Parathyroid adenoma (tissue), 2 donors: ENCODE measurements at regions not wholly inside any gene's neighbourhood (a gene's known extent, or its start where the extent isn't known, plus 50 kb on each side); places are given as distances from the start of the nearest gene placed in this dataset.

Experiments used
- H2AFZ ChIP-seq: fragments of 300-600 bp; sonication (generic); one replicate; pipeline ENCODE4 v1.7.0; 2017; ENCODE audit warnings: antibody characterized with exemption, mild to moderate bottlenecking
- H3K27ac ChIP-seq: fragments of 300-600 bp; sonication (generic); one replicate; pipeline ENCODE4 v1.7.0; 2017
- H3K27me3 ChIP-seq: fragments of 300-600 bp; sonication (generic); one replicate; pipeline ENCODE4 v1.7.0; 2017; ENCODE audit warnings: low read length; ENCODE audit not compliant: control insufficient read depth, insufficient read depth
- H3K36me3 ChIP-seq: fragments of 300-600 bp; sonication (generic); one replicate; pipeline ENCODE4 v1.7.0; 2017; ENCODE audit warnings: low read length; ENCODE audit not compliant: control insufficient read depth, insufficient read depth
- H3K4me1 ChIP-seq: fragments of 300-600 bp; sonication (generic); one replicate; pipeline ENCODE4 v1.7.0; 2017; ENCODE audit warnings: control low read depth
- H3K4me2 ChIP-seq: fragments of 300-600 bp; sonication (generic); one replicate; pipeline ENCODE4 v1.7.0; 2017; ENCODE audit warnings: low read length
- H3K4me3 ChIP-seq: fragments of 300-600 bp; sonication (generic); one replicate; pipeline ENCODE4 v1.7.0; 2017; ENCODE audit warnings: low read depth, low read length
- H3K79me2 ChIP-seq: fragments of 300-600 bp; sonication (generic); one replicate; pipeline ENCODE4 v1.7.0; 2017; ENCODE audit warnings: control low read depth
- H3K9ac ChIP-seq: fragments of 300-600 bp; sonication (generic); one replicate; pipeline ENCODE4 v1.7.0; 2017; ENCODE audit warnings: mild to moderate bottlenecking
- H3K9me3 ChIP-seq: fragments of 300-600 bp; sonication (generic); one replicate; pipeline ENCODE4 v1.7.0; 2017; ENCODE audit warnings: low read length; ENCODE audit not compliant: control insufficient read depth
- TF ChIP-seq, protein P1 (sequence below): fragments of 300-600 bp; sonication (generic); IDR thresholded peaks from one replicate; pipeline ENCODE4 v1.7.0; 2017; ENCODE audit warnings: antibody characterized with exemption, mild to moderate bottlenecking
- donor health status: primary hyperparathyroidism.

DNA sequence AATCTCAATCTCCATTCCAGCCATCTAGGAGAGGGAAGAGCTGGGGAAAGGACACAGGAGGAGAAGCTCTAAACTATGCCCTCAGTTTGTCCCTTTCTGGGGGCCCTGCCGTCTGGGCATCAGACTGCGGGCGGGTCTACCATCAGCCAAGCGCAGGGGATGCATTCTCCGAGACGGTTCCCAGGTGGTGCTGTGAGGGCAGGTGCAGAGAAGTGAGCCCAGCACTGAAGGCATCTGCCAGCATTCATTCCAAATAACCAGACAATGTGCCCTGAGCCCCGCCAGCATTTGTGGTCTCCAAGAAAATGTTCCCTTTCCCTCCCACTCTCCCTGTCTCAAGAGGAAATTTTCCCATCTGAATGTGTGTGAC is 265.7 kb downstream of the XXYLT1 start:
- Histone ChIP-seq H3K4me2 (no peak overlapping the region), H3K79me2 (no peaks in the 10 kb centered on the region), H3K9ac (no peak overlapping the region), H3K27ac (no peak overlapping the region), H3K27me3 (no peaks in the 10 kb centered on the region), H3K4me3 (no peak overlapping the region), H3K9me3 (no peaks in the 10 kb centered on the region), H3K36me3 (no peaks in the 10 kb centered on the region), H3K4me1 (no peaks in the 10 kb centered on the region), H2AFZ (no peak overlapping the region)
- TF ChIP-seq, protein P1, sequence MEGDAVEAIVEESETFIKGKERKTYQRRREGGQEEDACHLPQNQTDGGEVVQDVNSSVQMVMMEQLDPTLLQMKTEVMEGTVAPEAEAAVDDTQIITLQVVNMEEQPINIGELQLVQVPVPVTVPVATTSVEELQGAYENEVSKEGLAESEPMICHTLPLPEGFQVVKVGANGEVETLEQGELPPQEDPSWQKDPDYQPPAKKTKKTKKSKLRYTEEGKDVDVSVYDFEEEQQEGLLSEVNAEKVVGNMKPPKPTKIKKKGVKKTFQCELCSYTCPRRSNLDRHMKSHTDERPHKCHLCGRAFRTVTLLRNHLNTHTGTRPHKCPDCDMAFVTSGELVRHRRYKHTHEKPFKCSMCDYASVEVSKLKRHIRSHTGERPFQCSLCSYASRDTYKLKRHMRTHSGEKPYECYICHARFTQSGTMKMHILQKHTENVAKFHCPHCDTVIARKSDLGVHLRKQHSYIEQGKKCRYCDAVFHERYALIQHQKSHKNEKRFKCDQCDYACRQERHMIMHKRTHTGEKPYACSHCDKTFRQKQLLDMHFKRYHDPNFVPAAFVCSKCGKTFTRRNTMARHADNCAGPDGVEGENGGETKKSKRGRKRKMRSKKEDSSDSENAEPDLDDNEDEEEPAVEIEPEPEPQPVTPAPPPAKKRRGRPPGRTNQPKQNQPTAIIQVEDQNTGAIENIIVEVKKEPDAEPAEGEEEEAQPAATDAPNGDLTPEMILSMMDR, result no peak

DNA sequence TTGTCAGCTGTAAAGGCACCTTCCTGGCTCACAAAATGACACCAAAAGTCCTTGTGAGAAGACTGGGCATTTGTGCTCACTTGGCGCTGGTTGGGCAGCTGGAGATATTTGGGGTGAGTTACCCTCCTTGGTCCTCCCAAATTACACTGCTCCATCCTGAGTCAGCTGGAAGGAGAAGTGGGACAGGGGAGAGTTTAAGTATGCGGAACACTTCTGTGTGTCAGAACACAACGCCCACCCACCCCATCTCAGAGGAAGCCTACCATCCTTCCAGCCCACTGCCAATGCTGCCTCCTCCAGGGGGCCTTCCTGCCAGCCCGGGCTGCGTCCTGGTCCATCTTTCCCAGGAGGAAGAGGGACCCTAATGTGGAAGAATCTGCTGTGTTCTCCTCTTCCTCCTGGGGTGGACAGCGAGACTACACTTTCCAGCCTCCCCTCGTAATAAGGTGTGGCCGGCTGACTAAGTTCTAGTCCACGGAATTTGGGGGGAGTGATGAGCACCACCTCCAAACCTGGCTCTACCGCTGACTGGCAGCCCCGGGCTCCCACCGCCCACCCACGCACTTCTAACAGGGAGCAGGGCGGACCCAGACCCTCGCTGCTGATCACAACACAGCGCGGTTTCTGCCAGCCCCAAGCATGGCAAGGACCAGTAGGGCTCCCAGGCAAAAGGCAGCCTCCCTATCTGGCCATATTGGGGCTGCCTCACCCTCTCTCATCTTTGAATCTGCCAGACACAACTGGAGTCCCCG is 265.0 kb downstream of the XXYLT1 start:
- TF ChIP-seq, protein P1, result no peak
- Histone ChIP-seq H3K79me2 (no peaks in the 10 kb centered on the region), H3K27me3 (no peaks in the 10 kb centered on the region)

DNA sequence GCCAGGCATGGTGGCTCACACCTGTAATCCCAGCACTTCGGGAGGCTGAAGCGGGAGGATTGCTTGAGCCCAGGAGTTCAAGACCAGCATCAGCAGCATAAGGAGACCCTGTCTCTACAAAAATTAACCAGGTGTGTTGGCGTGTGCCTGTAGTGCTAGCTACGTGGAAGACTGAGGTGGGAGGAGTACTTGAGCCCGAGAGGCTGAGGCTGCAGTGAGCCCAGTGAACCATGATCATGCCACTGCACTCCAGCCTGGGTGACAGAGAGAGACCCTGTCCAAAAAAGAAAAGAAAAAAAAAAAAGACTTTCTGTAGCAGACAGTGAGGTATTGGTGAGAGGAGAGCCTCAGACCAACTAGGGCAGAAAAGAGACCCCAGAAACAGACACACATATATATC is 263.8 kb downstream of the XXYLT1 start:
- Histone ChIP-seq H3K79me2 (no peaks in the 10 kb centered on the region), H2AFZ (no peak overlapping the region), H3K9ac (no peak overlapping the region), H3K36me3 (no peaks in the 10 kb centered on the region), H3K4me3 (no peak overlapping the region), H3K27me3 (no peaks in the 10 kb centered on the region), H3K4me2 (no peak overlapping the region), H3K4me1 (no peaks in the 10 kb centered on the region), H3K9me3 (no peaks in the 10 kb centered on the region), H3K27ac (no peak overlapping the region)
- TF ChIP-seq, protein P1, result no peak

More for the DNA sequence above, 265.0 kb downstream of the XXYLT1 start:
- Histone ChIP-seq H2AFZ (no peak overlapping the region), H3K9me3 (no peaks in the 10 kb centered on the region), H3K4me2 (no peak overlapping the region), H3K36me3 (no peaks in the 10 kb centered on the region), H3K27ac (no peak overlapping the region), H3K4me3 (no peak overlapping the region), H3K9ac (no peak overlapping the region), H3K4me1 (no peaks in the 10 kb centered on the region)

DNA sequence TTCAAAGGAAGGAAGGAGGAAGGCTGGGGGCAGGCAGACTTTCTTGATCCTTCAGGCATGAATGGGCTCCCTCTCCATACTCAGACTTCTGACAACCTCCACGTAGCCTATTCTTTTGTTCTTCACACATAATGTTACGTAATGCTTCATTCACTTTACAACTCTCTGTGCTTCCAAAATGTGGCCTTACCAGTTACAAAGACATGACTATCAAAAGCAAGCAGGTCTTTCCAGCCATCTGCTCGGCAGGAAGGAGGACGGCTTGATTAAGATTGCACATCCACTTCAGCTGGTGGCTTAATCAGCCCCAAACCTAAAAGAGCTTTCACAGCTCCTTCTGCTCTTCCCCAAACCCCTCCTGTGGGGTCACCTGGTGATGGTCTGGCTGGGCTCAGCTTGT is 263.2 kb downstream of the XXYLT1 start:
- H3K4me1 ChIP-seq, result no peaks in the 10 kb centered on the region
- TF ChIP-seq, protein P1, result no peak
- H3K4me2 ChIP-seq, result no peak overlapping the region
- no peaks in the 10 kb centered on the region for H3K36me3 ChIP-seq
- H3K27me3 ChIP-seq, result no peaks in the 10 kb centered on the region
- H3K4me3 ChIP-seq, result no peak overlapping the region
- no peaks in the 10 kb centered on the region for H3K79me2 ChIP-seq
- no peak overlapping the region for H2AFZ ChIP-seq
- H3K27ac ChIP-seq, result no peak overlapping the region
- H3K9me3 ChIP-seq, result no peaks in the 10 kb centered on the region
- no peak overlapping the region for H3K9ac ChIP-seq

- H2AFZ ChIP-seq, result no peak overlapping the region
- no peaks in the 10 kb centered on the region for H3K9me3 ChIP-seq
- H3K4me2 ChIP-seq, result no peak overlapping the region
- H3K4me3 ChIP-seq, result no peak overlapping the region
- TF ChIP-seq, protein P1, result no peak
- H3K79me2 ChIP-seq, result no peaks in the 10 kb centered on the region
- no peaks in the 10 kb centered on the region for H3K36me3 ChIP-seq
- H3K27ac ChIP-seq, result no peak overlapping the region
- no peak overlapping the region for H3K9ac ChIP-seq
- H3K27me3 ChIP-seq, result no peaks in the 10 kb centered on the region
- H3K4me1 ChIP-seq, result no peaks in the 10 kb centered on the region
Measured at GRCh38 chr3:195008816-195009215, 262.1 kb downstream of the XXYLT1 start.
